ENCODE measurements at regions not wholly inside any gene's neighbourhood (a gene's known extent, or its start where the extent isn't known, plus 50 kb on each side); places are given as distances from the start of the nearest gene placed in this dataset.

- TF ChIP-seq, protein P1, sequence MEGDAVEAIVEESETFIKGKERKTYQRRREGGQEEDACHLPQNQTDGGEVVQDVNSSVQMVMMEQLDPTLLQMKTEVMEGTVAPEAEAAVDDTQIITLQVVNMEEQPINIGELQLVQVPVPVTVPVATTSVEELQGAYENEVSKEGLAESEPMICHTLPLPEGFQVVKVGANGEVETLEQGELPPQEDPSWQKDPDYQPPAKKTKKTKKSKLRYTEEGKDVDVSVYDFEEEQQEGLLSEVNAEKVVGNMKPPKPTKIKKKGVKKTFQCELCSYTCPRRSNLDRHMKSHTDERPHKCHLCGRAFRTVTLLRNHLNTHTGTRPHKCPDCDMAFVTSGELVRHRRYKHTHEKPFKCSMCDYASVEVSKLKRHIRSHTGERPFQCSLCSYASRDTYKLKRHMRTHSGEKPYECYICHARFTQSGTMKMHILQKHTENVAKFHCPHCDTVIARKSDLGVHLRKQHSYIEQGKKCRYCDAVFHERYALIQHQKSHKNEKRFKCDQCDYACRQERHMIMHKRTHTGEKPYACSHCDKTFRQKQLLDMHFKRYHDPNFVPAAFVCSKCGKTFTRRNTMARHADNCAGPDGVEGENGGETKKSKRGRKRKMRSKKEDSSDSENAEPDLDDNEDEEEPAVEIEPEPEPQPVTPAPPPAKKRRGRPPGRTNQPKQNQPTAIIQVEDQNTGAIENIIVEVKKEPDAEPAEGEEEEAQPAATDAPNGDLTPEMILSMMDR (conservative IDR thresholded peaks at IDR 0.05 in 1 of 2, IDR thresholded peaks at IDR 0.05 in 1 of 2; ENCODE audit: extremely low read depth in 1 of 2, insufficient read depth in 1 of 2, low read depth in 1 of 2, low read length in 2 of 2), result no peak
- no peak for TF ChIP-seq EZH2 (IDR thresholded peaks at IDR 0.05; ENCODE audit: borderline replicate concordance, low read length)
These were observed 705.9 kb downstream of the MCTP2 start for GRCh38 chr15:94937242-94937641.
